ENCODE measurements at regions not wholly inside any gene's neighbourhood (a gene's known extent, or its start where the extent isn't known, plus 50 kb on each side); places are given as distances from the start of the nearest gene placed in this dataset.

DNA sequence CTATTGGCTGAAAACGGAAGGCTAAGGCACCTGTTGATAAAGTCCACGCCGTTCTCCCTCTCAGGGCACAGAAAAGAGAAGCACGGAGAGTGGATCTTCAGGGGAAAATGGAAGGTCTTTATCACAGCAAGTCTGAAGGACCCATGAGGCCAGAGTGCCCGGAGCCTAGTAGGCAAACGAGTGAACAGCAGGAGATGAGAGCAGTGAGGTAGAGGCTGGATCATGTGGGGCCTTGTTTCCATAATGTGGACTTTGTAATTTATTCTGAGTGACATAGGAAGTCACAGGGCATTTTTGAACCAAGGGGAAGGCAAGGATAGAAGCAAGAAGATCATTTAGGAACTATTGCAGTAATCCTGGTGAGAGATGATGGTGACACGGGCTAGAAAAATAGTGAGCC, 287.2 kb upstream of the NRIP1 start:
- H3K27me3 ChIP-seq (ENCODE audit: control insufficient read depth, insufficient read depth, low read length) = no peaks in the 10 kb centered on the region
- ChIA-PET POLR2A (ENCODE audit: unreplicated experiment) (no interaction called here), CTCF (interaction anchor here (0.7 kb wide), 1 partner anchor 851 kb away, joined by 3 read pairs; no protein-coding TSS in a partner anchor)
- H2AK5ac ChIP-seq (ENCODE audit: low read depth, low read length) = no peak overlapping the region
- no peak overlapping the region for H3K9ac ChIP-seq (ENCODE audit: low read depth, low read length)
- no peak overlapping the region for H3K18ac ChIP-seq (ENCODE audit: low read depth, low read length)
- H4K91ac ChIP-seq (ENCODE audit: insufficient read depth, low read depth, low read length) = no peak overlapping the region
- no peak overlapping the region for H2BK15ac ChIP-seq (ENCODE audit: low read depth, low read length)
- H4K20me1 ChIP-seq (ENCODE audit: insufficient read depth, low read length) = no peaks in the 10 kb centered on the region
- no peaks in the 10 kb centered on the region for H3K9me3 ChIP-seq (ENCODE audit: control insufficient read depth, insufficient read depth, low read length)
- ATAC-seq (ENCODE audit: low read depth) = no peak
- H3K14ac ChIP-seq (replicated peaks; ENCODE audit: low read depth, low read length) = no peak overlapping the region
- H2AK9ac ChIP-seq (replicated peaks; ENCODE audit: low read depth, low read length, poor library complexity) = no peak overlapping the region
- no peak for DNase-seq
- H3K56ac ChIP-seq (ENCODE audit: extremely low read depth, insufficient read depth, low read length) = no peak overlapping the region
- H4K5ac ChIP-seq (ENCODE audit: low read depth, low read length) = no peak overlapping the region
- no peaks in the 10 kb centered on the region for H3K4me1 ChIP-seq (ENCODE audit: control insufficient read depth, insufficient read depth, low read length)
- in situ Hi-C loops (cut with MboI; ENCODE audit: low sequenced_read_pairs) (no loop called here), intact Hi-C loops (cut with micrococcal nuclease) (no loop called here), dilution Hi-C loops (cut with HindIII; ENCODE audit: low sequenced_read_pairs, unreplicated experiment) (no loop called here)
- H3K79me1 ChIP-seq (ENCODE audit: low read depth in 1 of 2, low read length in 2 of 2) = no peaks in the 10 kb centered on the region
- no peaks in the 10 kb centered on the region for H3K9me1 ChIP-seq (ENCODE audit: insufficient read depth, low read length)
- TF ChIP-seq BHLHE40 (IDR thresholded peaks at IDR 0.05; ENCODE audit: low read depth, low read length) (no peak), SMC3 (IDR thresholded peaks at IDR 0.05; ENCODE audit: low read depth, low read length) (no peak), RFX5 (IDR thresholded peaks at IDR 0.05; ENCODE audit: low read depth, low read length) (no peak), CEBPB (IDR thresholded peaks at IDR 0.05; ENCODE audit: low read depth, low read length) (no peak), MAFK (IDR thresholded peaks at IDR 0.05; ENCODE audit: low read depth, low read length) (no peak), RAD21 (IDR thresholded peaks at IDR 0.05; ENCODE audit: low read length) (no peak), RCOR1 (IDR thresholded peaks at IDR 0.05; ENCODE audit: insufficient replicate concordance, low read length) (no peak), FOS (IDR thresholded peaks at IDR 0.05; ENCODE audit: low read depth, low read length) (no peak)
- TF ChIP-seq, protein P1, sequence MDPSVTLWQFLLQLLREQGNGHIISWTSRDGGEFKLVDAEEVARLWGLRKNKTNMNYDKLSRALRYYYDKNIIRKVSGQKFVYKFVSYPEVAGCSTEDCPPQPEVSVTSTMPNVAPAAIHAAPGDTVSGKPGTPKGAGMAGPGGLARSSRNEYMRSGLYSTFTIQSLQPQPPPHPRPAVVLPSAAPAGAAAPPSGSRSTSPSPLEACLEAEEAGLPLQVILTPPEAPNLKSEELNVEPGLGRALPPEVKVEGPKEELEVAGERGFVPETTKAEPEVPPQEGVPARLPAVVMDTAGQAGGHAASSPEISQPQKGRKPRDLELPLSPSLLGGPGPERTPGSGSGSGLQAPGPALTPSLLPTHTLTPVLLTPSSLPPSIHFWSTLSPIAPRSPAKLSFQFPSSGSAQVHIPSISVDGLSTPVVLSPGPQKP (IDR thresholded peaks at IDR 0.05; ENCODE audit: borderline replicate concordance, low read depth, low read length) = no peak
- no peaks in the 10 kb centered on the region for H3K36me3 ChIP-seq (ENCODE audit: control insufficient read depth, insufficient read depth, low read length)
- no peak overlapping the region for H2BK20ac ChIP-seq (ENCODE audit: low read depth, low read length)
- WGBS, 2 experiments (ENCODE audit: extremely low coverage in 2 of 2, insufficient read length in 1 of 2) = 59% methylated on average over 5 of the region's 7 CpGs; no CpG with 5 or more reads in 1 of the 2 experiments
- no peak overlapping the region for H4K8ac ChIP-seq (ENCODE audit: low read depth in 2 of 2, low read length in 2 of 2)
- H2BK5ac ChIP-seq (ENCODE audit: low read depth, low read length, poor library complexity, severe bottlenecking) = no peak overlapping the region
- H3K4me3 ChIP-seq (ENCODE audit: insufficient read depth, low read depth, low read length) = no peak overlapping the region
- no peak overlapping the region for H2BK120ac ChIP-seq (ENCODE audit: low read depth, low read length)
- no peak overlapping the region for H2AFZ ChIP-seq (replicated peaks; ENCODE audit: low read length, poor library complexity)
- H3K27ac ChIP-seq (ENCODE audit: insufficient read depth, low read length) = no peak overlapping the region
- H3K23ac ChIP-seq (ENCODE audit: low read depth, low read length) = no peak overlapping the region
- no TSS peak for BruUV-seq (replicated peaks)
- no peak overlapping the region for H3K4me2 ChIP-seq (ENCODE audit: low read depth, low read length)
- no peak overlapping the region for H3K4ac ChIP-seq (ENCODE audit: low read depth, low read length)

Data from IMR-90 (cell line).